ENCODE measurements at regions not wholly inside any gene's neighbourhood (a gene's known extent, or its start where the extent isn't known, plus 50 kb on each side); places are given as distances from the start of the nearest gene placed in this dataset.
A peak's percentile ranks its signal among the peaks of the same experiment; 100 is the strongest.

DNA sequence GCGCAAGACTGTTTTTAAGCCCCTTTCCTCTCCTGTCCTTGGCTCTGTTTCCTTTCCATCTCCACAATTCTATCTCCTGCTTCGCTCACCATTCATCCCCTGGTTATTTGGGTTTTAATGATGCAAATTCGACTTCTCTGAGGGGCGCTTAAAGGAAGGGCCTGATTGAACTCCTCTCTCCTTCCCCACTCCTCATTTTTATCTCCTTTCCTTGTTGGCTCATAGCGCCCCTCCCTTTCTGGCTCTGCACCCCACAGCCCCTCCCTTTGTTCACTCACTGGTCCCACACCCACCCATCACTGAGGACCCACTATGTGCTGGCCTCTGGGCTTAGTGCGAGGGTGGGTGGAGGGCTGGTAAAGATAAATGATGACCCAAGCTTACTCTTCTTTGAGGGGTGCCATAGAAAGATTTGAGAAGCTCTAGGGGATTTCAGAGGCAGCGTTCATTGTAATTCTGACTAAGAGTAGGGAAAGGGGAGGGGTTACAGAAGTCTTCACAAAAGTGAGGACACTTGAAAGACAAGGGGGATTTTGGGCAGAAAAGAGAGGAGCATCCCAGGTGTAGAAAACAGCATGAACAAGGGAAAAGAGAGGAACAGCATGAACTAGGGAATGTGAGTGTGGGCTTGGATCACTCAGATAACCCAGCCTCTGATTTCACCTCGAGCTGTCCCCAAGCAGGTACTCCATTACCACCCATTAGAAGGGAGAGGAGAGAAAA, 507.8 kb downstream of the CD83 start:
- DNase-seq: no peak

DNA sequence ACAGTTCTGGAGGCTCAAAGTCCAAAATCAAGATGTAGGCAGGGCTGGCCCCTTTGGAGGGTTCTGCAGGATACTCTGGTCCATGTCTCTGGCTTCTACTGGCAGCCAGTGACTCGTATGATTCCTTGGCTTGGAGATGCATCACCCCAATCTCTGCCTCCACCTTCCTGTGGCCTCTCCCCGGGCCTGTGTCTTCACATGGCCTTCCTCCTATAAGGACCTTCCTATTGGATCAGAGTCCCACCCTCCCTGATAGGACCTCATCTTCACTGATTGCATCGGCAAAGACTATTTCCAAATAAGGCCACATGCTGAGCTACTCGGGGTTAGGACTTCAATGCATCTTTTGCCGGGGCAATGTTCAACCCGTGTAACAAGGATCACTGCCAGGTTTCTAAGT, 509.0 kb downstream of the CD83 start:
- no peak for DNase-seq

DNA sequence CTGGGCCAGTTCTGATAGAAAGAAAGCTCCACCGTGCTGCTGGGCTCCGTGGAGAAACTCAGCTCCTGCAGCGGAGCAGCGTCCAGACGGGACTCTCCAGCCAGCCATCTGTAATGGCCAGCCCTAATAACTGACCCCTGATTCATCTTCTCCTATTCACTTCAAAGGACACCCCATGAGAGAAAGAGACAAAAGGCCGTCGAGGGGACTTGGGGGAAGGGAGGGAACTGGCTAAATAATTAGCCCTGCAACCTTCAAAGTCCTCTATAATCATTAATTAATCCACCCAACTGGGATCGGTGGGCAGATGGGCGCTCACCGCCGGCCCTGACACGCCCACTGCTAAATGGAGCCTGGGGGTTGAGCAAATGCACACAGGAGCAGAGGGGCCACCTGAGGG, 512.4 kb downstream of the CD83 start:
- no peak for DNase-seq

DNA sequence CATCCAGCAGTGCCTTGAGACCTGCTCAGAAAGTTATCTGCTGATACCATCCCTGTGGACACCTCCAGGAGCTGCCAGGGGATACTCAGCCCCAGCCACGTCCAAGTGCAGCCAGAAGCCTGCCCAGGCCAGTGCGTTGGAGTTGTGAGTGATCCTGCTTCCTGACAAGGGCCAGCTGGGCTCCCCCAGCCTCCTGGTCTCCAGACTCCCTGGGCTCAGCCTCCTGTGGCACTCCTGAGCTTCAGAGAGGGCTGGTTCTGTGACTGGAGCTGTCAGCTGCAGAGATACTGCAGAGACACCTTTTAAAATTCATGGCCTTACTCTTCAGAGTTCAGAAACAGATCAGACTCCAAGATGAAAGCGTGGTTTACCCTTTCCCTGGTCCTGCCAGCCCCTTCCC, 515.9 kb downstream of the CD83 start:
- no peak for DNase-seq

DNA sequence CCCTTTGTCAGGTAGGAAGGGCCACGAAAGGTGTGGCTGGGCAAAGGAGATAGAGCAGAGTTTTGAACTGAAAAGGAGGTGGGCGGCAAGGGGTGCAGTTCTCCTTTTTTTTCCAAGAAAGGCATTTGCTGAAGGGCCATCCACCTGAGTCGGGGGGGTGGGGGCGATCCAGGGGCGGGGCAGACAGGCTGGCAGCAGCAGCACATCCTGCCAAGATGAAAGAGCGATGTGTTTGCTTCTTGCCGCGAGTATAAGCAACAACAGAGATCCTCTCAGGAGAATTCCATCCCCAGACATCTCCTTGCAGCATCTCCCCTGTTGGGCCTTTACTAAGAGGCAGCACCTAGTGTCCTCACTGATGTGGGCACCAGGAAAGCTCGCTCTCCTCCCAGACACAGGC, 516.5 kb downstream of the CD83 start:
- no peak for DNase-seq

DNA sequence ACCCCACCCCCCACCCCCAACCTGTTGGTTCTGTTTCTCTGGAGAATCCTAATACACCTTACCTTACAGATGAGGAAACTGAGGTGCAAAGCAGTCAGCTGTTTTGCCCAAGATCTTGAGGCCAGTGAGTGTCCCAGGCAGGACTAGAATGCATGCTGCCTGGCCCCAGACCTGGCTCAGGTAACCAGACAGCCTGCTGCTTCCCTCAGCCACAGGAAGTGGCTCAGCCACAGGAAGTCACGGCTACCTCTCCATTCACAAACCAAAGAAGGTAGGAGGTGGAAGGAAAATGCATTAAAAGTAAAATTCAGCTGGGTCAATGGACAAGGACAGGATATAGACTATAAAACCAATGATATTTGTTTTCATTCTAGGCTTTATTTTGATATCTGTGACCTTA, 517.6 kb downstream of the CD83 start:
- no peak for DNase-seq

DNA sequence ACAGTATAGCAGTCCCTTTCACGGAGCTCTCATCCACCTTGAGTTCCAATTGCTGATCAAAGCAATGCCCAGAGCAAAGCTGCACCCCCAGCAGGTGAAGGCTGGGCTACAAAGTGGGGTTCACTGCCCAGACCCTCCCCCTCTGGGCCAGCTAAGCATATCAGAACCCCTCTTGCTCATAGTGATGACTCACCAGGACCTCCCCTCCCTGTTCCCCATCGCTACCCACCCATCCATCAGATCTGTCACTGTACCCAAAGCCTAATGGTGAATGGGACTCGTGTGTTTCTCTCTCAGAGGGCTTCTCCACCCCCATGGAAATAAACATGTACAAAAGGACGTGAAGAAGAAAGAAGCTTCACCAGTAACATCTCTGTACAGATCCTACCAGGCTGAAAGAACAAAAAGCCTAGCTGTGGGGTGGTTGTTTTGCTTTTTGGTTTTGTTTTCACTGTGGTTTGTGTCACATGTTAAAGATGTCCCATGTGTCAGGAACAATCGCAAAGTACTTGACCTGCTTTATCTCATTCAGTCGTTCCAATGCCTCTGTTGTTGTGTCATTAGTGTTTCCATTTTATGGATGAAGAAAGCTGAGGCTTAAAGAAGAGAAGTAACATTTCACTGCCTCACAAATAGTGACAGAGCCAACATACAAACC, 518.5 kb downstream of the CD83 start:
- no peak for DNase-seq

DNA sequence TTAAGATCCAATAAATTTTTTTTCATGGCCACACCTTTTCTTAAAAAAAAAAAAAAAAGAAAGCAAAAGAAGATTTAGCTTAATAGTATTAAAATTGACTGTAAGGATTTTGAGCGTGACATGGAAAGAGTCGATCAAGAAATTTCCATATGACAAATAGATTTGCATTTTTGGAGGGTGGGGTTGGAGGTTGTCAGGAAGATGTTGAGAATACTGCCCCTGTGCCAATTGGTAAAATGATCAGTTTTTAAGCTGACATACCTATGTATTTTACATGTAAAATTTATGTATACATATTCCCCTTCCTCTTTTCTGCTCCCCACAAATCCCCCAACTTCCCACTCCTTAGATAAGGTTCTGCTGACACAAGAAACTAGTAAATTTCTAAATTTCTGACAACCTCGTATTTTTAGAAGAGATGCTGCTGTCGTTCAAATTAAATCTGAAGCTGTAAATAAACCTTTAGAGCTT, 520.9 kb downstream of the CD83 start:
- no peak for DNase-seq

DNA sequence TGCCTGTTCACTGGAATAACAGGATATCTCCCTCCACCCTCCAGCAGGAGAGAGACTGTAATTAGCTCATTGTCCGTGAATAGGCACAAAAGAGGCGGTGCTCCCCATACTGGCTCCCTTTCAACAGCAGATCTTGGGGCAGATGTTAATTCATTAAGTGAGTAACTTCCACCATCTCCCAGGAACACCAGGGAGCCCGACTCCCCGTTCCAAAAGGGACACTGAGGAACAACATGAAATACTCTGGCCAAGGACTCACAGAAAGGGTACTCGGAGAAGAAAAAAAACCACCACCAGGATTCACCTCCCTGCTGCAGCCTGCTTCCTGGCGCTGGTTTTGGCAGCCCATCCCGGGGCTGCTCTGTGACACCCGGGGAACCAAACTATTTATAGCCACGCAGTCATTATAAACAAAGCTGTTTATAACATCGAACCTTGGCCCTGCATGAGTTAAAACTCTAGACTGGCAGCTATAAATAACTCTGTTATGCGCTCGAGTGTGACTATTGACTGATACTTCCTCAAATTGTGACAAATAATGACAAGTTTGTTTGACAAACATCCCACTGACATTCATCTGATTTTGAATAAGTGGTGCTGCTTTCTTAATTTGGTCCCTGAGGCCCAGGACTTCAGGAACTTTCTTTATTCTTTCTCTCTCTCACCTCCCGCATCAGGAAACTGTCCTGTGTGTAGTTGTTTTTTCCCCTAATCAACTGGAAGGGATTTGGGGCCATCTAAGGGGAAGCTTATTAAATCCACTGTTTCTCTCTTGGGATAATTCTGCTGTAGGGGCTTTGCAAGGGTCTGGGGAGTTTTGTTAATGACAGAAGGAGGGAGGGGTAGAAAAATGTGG, 521.6 kb downstream of the CD83 start:
- peak; percentile 47 for DNase-seq

DNA sequence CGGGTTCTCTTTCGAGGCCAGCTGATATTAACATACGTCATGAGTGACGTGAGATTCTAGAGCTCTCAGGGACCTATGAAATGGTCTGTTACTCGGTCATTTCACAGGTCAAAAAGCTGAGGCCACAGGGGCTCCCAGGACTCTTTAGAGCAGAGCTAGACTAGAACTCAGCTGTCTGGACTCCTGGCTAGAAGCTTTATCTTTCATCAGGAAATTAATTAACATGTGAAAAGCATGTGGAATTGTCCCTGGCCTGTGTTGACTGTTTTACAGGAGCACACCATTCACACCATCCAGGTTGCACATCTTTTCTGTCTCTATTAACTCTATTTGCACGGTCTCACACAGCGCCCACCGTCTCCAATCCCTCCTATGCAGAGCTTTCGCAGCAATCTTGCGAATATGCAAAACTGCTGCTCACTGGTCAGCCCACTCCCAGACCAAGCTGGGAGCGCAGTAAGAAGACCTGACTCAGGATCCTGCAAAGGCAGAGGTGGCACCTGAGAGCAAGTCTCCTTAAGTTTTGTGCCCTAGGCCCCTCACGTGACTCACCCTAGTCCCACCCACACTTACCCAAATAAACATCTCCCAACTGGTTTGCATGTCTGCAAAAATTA, 522.5 kb downstream of the CD83 start:
- DNase-seq: no peak

DNA sequence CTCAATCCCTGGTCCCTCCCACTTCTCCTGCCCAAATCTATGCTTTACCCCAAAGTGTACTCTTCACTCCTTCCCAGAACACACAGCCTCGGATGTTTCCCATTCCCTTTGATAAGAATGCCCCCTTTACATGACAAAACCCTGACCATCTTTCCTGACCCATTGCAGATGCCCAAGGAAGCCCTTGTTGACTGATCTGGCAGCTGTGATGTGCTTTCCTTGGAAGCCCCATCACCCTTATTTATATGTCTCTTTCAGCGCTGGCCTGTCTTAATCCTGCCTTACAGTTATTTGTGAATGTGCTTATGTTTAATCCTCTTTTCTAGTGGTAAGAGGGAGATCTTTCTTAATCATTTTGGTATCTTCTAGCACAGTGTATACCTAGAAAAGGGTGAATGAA, 523.1 kb downstream of the CD83 start:
- no peak for DNase-seq

DNA sequence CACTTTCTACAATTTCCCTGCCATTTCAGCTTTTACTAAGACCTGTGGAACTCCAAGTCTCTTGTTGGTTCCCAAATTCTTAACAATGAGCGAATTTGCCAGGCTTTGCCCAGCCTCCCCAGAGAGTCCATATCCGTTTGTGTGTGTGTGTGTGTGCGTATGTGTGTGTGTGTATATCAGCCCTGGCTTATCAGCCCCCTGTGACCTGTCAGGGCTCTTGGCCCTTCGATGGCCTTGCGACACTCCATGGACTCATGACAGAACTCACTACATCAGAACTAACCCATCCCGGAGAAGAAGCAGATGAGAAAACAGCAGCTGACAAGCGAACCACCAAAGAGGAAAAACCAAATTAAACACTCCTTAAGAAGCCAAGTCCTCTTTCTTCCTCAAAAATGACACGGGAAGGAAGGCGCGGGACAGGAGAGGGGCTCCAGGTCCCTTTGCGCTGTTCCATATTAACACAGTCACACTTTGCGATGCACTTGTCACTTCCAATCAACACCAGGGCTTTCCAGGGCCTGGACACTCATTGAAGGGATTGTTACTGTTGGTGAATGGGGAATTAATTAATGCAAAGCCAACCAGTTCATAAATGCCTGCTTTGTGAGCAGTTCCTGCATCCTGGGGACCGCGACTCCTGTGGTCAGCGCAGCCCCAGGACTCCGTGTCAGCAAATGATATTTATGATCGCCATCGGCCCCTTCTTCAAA, 524.0 kb downstream of the CD83 start:
- no peak for DNase-seq

DNA sequence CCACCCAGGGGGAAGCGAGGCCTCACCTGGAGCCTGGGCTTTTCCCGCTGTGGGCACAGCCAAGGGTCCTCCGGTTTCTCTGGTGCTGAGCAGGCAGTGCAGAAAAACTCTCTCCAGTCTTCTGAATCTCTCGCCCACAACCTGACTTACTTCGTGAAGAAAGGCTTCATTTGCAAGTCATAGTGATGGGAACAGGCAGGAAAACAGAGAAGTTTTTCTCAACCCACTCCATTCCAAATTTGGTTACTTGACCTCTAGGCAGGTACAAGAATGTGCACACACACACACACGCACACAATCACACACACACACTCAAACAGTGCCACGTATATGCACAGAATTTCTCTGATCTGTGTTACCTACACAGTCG, 524.5 kb downstream of the CD83 start:
- DNase-seq: no peak

DNA sequence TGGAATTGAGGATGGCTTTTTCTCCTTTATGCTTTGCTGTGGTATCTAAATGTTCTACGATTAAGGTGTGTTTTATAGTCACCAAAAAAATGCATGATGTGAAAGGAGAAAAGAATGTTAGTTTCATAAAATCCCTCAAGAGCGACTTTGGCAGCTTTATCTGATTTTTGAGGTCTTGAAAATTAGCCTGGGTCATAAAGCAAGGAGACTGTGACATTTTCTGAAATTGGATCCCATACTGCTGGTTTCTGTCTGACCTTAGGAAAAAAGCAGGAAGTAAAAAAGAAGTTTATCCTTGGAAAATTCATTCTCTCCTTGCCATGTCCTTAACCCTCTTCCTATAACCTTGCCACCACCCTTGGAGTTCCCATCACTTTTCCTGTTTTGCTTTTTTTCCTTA, 525.3 kb downstream of the CD83 start:
- no peak for DNase-seq

DNA sequence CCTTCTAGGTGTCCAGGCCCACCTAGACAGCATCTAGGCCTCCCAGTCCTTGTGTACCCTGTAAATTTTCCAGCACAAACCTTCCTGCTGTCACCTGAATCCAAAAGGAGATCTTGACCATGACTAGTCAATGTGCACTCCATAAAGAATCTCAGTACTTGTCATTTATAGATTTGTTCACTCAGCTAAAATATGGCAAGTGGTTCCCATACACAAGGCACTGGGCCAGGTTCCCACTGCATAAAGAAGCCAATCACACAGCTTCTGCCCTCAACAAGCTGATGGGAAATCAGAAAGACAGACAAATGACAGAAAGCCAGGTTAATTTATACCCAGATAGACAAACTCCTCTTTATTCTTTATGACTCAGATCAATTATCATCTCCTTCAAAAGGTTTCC, 526.8 kb downstream of the CD83 start:
- no peak for DNase-seq

DNA sequence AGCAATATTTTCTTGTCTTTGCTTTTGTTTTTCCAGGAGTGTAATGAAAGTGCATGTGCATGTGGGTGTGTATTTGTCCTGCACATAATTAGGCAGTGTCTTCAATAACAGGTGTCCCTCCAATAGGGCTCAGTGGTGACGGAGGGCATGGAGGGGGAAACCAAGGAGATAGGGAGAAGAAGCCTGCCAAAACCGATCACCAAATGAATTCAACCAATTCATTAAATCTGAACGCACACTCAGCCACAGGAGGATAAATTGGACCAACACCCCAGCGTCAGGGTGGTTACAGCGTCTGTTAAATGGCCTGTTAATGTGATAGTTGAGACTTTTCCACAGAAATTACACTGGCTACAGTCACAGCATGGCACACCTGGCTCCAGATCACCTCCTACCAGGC, 527.6 kb downstream of the CD83 start:
- DNase-seq: no peak

DNA sequence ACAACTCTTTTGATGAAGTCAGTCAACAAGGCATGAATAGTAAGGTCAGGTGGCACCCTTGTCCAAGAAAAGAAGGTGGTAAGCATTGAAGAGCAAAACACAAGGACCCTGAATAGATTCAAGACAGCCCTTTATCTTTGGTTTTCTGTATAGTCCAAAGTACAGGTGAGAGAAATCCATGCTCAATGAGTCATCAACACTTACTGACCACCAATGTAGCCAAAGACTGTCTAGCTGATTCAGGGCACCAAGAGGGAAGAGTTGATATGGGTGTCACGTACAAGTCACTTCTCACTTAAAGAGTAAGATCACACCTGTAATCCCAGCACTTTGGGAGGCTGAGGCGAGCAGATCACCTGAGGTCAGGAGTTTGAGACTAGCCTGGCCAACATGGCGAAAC, 528.3 kb downstream of the CD83 start:
- DNase-seq: no peak

DNA sequence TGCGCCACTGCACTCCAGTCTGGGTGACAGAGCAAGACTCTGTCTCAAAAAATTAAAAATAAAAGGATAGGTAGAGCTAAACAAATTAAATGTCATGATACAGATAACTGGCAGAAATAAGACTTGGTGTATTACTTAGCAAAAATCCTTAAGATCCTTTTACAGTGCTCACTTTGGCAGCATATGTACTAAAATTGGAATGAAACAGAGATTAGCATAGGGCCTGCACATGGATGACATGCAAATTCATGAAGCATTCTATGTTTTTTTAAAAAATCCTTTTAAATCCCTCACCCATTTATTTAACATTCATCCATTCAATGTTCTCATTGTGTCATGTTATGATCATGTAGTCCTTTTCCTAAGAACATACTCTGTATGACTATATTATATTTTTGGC, 528.8 kb downstream of the CD83 start:
- DNase-seq: no peak

DNA sequence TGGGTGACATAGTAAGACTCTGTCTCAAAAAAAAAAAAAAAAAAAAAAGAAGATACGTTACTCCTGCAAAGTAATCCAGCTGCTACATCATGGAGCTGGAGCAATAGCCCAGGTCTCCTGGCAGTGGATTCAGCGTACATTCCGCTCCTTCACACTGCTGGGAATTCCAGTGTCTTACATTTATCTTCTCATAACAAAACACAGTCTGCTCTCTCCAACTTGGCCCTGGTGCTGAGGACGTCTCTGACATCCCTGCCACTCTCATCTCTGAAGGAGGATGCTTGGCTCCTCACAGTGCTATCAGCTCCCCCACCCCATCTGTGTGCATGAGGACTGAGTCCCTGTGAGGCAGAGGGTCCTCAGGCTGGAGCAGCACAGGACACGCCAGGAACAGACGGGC, 529.8 kb downstream of the CD83 start:
- no peak for DNase-seq

DNA sequence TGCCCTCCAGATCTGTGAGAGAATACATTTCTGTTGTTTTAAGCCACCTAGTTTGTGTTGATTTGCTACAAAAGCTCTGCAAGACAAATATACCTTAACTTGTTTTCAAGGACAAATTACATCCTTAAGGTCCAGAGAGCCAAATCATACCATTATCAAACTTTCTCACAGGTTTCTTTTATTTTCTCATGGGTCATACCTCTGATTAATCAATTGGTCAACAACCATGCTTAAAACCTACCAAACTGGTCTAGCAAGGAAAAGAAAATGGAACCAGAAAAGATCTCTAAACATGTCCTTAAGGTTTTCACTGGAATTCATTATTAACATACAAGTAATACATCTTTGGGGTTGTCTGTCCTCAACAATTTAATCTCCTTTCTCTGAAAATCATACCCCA, 535.0 kb downstream of the CD83 start:
- DNase-seq: no peak

DNA sequence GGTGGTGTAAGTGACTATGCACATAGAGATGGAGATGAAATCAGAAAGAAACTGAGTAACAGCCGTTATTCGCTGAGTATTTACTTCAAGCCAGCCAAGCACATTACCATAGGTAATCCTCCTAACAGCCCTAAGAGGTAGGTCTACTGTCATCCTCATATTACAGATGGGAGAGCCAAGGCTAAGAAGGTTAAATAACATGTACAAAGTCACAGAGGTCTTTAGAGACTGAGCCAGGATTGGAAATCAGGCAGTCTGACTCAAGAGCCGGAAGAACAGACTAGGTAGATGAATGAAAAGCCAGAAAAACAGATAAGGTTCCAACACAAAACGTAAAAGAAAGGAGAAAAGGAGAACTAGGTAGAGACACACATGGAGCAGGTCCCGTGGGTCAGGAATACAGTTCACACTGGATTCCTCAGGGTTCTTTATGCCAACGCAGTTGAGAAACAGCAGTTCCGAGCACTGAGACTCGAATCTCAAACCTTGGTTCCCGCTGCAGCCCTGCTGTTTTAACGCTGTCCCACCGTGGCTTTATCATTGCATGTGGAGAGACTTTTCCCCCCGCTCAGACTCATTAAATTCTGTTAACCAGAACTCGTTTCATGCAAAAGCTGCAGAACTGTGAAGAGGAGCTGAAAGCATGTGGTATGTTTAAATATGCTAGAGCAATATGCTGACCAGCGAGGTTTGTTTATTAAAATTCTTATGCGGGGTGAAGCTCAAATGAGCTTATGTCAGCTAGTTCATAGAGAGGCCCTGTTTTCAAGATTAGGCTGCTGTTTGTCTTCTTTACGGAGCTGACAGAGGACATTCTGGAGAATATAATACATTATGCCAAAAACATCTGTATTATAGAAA, 537.9 kb downstream of the CD83 start:
- no peak for DNase-seq

DNA sequence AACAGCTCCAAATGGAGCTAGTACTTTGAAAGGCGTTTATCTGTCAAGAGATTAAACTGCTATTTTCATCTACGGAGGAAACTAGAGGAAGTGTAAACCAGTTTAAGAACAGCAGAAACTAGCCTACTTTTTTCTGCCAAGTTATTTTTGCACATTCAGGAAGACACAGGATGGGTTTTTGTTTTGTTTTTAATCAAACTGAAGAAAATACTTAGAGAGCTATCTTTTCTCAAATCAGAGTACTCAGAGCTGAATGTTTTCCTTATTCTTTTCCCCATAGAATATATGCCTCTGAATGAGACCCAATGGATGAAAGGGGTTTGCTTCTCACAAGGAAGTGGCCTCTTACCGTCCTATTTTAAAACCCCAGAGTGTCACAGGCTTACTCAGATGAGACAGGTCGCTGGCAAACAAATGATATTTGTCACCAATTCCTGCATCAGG, 538.5 kb downstream of the CD83 start:
- no peak for DNase-seq
